AG08396 (cell line): ENCODE measurements at regions not wholly inside any gene's neighbourhood (a gene's known extent, or its start where the extent isn't known, plus 50 kb on each side); places are given as distances from the start of the nearest gene placed in this dataset.

Experiments
- DNase-seq: peaks from one replicate; pipeline ENCODE4 v3.0.0; 2012; ENCODE audit warnings: low spot score, mixed read lengths

DNA sequence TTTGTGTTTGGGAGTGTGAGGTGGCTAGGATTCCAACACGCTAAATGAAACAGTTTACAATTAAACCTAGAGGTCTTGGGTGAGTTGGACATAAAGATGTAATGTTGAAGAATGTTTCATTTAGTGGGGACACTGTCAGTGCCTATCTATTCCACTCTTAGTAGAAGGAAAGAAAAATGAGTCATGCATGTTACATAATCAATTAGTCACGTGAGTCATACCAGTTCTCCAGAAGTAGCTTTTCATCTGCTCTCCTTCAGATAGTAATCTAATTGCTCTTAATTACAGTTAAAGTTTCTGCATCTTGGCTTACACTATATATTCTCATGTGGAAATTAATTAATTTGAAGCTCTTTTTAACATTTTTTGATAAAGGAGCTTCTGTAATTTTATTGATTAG lies 115.7 kb upstream of the P2RY1 start:
- peak; percentile 8 for DNase-seq

DNA sequence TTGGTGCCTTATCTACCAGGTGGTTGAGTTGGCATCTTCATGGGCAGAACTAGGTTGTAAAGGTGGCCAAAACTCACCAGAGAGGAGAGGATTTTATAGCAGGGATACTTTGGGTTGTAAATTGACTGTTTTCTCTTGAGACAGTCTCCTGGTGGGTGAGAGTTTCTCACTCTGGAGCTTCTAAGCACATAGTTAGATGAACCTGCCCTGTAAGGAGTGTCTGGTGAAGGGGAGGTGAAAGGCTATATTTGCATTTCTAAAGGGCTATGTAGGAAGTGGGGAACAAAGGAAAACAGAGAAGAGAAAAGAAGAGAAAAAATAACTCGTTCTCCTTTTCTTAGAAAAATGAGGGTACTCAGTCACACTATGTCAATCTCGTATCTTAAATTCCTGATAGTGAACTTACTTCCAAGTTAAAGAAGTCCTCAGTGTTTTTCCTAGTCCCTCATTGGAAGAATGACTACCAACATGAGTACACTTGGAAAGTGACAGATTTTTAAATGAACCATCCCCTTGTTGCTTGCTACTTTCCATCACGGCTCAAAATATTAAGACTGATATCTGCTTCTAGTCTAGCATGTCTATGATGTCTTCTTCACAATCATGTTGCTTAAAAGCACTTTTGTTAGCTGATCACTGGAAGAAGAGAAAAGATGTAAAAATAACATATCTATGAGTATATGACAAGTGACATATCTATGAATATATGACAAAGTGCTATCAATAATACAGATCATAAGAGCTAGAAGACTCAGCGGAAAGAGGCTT lies 113.8 kb upstream of the P2RY1 start:
- no peak for DNase-seq

DNA sequence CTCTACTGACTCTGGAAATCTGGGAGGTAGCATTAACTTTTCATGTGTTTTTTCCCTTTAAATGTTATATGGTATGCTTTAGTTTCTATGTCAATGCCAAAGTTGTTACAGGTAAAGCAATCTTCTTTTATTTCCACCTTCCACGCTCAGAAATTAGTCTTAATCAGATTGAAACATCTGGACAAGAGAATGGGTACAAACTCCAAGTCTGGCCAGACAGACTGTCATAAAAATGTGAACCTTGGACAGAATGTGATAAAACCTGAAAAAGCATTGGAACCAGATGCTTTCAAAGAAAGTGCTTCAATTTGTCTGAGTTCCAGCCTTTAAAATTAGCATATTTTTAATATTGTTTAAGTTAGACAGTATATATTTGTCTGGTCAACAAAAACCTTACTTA lies 110.7 kb upstream of the P2RY1 start:
- DNase-seq: no peak

DNA sequence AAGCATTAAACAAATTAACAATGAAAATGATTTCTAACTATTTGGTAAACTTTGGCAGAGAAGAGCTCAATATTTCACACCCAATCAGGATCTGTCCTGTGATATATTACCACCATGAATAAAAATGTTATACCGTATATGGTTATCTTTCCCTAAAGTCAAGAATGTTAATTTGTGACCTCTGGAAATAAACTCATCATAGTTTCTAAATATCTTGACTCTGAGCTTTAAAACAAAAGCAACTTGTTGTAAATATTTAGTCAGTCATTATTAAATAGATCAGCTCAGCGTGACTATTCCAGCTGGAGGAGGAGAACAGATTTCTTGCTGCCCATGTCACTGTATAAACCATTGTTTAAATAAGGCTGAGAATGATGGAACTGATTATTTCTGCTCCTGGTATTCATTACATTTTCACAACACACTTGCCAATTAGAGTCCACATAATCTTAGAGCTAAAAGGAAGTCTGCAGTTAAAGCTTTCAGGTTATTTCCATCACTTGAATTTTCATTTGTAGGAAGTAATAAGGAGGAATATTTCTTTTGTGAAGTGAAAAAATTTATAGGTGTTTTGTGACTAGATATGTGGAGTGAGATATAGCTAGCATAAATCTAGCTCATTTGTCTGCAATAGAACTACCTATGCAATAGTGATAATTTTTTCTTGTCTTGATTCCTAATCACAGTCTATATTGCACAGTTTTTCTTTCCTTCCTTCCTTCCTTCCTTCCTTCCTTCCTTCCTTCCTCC lies 106.5 kb upstream of the P2RY1 start:
- no peak for DNase-seq

DNA sequence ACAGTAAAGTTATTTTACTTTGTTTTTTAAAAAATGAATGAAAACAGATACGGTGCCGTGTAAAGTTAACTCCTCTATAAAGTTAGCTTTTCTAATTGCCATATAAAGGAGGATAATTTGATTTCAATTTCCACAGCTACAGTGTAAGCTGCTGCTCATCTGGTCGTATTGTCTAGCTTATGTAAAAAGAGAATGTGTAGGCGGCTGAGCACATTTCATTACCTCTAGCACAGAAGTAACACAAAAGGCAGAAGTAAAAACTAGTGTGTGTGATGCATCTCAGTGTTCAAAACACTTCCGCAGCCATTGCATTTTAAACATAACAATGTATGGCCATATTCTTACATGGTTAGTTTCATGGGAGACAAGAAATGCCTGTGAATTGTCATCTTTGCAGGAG lies 105.0 kb upstream of the P2RY1 start:
- DNase-seq: no peak

DNA sequence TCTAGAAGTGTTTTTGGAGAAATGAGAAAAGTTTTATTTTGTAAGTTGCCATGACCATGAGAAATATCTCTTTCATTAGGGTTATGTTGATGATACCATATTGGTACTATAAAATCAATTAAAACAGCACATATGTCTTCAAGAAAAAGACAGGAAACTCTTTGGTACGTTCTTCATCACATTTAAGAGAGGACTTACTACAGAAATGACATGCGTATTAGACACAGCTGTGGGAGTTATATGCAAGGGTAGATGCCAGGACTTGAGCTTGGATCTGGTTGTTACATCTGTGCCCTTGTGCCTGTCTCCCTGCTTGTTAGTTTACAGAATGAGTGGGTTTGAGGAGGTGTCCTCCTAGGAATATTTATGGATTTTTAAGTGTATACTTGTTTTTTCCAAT lies 103.4 kb upstream of the P2RY1 start:
- no peak for DNase-seq

DNA sequence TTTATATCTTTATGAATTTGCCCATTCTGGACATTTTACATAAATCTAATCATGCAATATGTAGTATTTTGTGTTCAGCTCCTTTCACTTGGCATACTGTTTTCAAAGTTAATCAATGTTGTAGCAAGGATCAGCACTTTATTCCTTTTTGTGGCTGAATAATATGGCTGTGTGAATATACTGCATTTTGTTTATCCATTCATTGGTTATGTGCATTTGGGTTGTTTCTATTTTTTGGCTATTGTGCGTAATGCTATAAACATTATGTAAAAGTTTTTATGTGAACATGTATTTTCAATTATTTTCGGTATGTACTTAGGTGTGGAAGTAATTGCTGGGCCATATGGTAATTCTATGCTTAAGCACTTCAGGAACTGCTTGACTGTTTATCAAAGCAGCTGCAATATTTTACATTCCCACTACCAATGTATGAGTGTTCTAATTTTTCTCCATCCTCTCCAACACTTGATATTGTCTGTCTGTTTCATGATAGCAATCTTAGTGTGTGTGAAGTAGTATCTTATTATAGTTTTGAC lies 101.3 kb upstream of the P2RY1 start:
- no peak for DNase-seq

DNA sequence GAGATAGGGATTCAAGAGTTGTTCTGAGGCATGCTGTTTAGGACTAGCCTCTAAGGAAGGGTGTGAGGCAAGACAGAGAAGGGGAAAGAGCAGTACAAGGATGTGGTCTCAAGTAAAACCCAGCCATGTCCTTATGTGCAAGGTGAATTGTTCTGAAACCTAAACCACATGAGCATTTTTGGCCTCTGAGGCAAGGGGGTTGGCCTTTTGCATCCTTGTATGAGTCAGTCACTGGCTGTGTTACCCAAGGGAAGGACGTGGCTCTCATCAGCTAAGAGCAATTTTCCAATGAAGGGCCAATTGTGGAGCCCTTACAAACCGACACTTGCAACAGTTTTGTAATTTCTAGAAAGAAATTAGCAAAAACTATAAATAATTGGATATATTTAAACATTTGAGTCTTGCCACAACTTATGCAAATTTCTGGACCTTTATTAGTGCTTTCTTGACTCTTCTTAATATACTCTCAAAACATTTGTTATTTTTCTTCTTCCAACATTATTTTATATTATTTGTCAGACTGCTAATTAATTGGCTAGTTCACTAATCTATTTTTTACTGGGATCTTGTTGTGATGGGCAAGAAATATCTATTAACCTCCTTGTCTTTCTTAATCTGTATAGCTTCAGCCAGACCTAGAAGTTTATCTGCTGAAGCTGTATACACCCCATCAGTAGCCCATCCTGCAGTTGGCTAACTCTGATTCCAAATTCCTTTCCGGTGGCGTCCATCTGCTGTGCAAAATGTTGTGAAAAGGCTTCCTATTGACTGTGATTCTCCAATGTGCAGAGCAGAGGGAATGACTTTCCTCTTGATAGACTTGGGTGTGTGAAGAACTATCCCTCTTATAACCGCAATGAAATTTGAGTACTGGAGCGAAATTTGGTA lies 97.7 kb upstream of the P2RY1 start:
- peak; percentile 30 for DNase-seq

DNA sequence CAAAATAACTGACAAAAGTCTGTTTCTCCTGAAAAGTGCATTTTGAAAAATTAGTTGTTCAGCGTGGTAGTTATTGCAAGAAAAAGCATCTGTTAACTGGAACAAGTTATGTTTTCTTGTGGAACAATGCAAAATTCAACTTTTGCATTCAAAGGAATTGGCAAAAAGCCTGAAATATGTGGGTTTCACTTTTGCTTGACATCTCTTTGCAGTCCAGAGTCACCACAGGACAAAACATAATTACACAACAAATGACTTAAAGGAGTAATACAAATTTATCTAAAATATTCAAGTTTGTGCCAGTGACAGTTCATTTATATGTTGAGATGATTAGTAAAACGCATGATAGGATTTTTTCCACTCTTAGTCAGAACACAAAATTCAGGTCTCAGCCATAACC lies 96.3 kb upstream of the P2RY1 start:
- no peak for DNase-seq

DNA sequence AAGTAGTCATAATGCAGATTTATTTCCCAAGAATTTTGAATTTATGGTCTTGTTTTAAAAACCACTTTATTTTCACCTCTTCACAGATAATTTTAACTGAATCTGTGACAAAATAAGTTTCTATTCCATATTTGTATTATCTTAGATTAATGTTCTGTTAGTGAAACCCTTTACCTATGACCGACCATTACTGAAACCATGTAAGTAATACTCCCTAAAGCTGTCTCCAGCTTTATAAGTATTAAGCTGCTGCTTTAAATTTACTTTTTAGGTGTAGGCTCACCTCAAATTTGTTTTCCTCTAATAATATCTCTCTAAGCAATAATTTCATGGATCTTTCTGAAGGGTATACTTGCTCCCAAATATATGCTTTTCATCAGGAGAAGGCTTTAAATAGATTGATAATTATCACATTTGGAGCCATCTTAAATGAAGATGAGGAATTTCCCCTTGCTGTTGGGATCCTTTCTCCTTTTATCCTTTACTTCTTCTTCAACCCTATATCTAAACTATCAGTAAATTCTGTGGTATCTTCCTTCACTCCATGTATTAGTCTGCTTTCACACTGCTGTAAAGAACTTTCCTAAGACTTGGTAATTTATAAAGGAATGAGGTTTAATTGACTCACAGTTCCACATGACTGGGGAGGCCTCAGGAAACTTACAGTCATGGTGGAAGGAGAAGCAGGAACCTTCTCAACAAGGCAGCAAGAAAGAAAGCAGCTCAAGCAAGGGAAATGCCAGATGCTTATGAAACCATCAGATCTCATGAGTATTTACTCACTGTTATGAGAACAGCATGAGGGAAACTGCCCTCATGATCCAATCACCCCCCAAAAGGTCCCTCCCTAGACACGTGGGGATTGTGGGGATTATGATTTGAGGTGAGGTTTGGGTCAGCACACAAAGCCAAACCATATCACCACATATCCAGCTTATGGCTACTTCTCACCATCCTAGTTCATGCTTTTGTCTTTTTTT lies 92.3 kb upstream of the P2RY1 start:
- DNase-seq: no peak

DNA sequence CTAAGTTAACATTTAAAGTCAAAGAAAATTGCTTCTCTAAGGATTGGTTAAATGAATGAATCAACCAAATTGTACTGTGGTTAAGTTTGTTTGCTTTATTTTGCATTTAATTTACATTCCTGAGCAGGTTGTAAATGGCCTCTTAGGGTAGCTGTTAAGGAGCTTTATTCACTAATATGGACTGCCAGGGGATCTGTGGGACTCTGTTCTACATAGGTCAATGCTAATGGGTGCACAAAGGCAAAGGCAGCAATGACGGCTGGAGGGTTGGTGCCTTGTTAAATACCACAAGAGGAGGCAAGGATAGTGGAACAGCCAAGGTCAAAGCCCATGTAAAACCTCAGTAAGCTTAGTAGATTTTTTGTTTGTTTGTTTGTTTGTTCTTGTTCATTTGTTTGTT lies 89.3 kb upstream of the P2RY1 start:
- no peak for DNase-seq

DNA sequence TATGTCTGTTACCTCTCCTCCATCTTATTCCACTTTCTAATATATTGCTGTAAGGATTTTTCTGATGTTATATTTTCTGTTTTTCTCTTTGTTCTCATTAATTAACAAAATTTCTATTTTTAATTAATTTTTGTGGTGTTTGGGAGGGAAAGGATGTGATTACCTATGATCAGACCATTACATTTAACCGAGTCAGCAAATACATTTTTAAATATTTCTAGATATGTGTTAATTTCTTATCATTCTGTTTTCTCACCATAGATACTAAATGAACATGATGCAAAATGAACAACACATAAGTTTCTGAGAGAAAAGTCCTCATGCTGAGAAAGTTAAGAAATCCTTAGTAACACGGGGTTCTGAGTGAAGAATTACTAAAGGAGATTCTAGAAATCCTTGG lies 80.6 kb upstream of the P2RY1 start:
- DNase-seq: no peak

DNA sequence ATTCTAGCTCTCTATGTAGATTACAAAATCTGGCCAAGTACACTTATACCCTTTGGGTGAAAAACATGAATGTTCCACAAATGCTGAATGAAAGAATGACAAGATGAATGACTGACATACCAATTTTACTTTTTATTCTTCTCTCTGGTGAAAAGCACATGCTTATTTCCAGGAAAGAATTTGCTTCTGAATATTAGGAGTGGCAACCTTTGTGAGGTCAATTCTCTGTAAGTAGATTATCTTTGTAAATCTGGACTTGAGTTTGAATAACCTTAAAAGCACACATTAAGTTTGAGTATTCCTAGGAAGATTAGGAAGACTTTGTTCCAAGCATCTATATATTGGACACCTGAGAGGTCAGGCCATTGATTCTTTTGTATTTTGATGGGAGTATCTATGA lies 78.1 kb upstream of the P2RY1 start:
- no peak for DNase-seq

DNA sequence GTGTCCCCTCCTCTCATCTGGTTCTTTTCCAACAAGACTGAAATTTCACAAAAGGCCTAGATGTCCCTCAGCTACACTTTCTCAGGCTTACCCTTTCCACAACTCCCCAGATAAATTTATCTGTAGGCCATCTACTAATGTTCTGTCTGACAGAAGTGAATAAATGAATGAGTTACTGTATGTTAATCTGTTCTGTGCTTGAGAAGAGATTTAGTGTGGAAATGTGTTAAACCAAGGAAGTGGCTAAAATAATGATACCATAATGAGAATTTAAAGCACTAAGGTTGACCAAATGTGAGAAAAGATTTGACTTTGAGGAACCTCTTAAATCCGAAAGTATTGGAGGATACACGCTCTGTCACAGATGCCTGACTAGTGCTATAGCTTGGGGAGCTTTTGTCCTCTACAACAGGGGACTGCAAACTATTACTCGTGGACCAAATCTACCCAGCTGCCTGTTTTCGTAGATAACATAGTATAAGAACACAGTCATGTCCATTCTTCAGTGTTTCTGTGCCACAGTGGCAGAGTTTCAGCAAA lies 74.8 kb upstream of the P2RY1 start:
- DNase-seq: no peak

DNA sequence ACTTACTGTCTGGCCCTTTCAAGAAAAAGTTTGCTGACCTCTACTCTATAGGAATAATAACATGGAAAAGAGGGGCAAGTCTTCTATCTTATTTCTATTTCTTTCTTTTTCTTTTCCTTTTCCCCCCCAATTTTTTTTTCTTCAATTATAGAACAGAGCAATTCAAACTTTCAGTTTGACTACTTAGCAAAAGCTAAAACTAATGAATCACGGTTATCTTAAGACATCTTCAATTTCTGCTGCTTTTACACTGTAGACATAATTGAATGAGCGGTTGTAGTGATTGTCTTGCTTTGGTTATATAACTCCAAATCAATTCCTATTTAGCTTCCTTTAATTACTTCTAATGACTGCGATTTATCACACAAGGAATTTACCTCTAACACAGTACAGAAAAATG lies 74.3 kb upstream of the P2RY1 start:
- DNase-seq: no peak

DNA sequence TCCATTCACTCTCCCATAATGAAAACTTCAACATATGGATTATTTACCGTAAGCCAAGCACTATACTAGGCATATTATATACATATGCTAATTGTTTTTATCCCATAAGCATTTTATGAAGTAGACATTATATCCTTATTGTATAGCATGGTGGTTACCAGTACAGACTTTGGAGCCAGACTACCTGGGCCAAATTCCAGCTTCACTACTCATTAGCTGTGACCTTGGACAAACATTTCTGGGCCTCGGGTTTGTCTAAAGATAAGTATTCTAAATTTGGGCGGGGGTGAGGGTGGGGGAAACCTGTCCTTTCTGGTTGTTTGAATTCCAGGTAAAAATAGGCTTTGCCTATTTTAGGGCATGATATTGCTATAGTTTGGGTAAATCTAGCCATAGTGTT lies 66.5 kb upstream of the P2RY1 start:
- no peak for DNase-seq

DNA sequence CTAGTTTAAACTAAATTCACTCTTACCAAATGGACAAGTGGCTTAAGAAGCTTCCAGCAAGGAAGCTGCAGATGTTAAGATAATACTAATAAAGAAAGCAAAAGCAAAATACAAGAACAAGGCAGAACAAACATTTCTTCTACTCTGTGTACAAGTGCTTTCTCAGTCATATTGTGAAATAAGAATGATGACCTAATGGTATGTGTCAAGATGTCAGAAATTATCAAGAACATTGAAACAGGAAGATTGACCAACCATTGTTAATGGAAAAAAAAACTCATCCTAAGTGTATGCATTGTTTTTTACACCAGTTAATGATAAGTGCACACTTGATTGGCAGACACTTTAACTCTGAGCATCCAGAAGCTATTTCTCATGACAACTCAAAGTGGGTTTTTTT lies 65.4 kb upstream of the P2RY1 start:
- DNase-seq: no peak

DNA sequence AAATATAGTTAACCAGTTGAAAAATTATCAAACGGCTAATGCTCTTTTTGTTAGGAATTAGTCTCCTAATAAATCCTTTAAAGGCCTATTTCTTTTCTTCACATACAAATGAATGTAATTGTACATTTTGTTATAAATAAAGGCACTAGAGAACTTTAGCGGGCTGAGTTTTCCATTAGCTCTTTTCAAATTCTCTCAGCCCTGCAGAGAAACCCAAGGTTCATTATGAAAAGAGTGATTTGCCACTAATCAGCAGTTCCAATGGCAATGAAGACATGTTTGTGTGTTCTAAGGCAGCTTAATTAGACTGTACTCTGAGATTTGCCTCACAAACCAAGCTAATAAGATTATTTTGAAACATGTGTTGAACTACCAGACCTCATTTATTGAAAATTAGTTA lies 64.6 kb upstream of the P2RY1 start:
- no peak for DNase-seq

DNA sequence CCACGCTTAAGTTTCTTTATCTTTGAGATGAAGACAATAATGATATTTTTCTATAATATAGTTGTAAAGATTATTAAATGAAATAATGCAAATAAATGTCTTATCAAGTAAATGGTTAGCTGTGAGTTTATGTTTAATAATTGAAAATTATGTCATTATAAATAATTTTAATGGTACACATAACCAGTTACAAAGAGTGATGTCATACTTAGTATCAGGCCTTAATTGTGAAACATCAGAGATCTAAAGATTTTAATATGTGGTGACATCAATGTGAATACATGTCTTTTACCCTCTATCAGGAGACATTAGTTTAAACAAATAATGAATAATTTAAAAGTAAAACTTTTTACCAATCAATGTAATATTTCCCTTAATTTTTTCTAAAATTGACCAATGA lies 63.8 kb upstream of the P2RY1 start:
- DNase-seq: no peak

DNA sequence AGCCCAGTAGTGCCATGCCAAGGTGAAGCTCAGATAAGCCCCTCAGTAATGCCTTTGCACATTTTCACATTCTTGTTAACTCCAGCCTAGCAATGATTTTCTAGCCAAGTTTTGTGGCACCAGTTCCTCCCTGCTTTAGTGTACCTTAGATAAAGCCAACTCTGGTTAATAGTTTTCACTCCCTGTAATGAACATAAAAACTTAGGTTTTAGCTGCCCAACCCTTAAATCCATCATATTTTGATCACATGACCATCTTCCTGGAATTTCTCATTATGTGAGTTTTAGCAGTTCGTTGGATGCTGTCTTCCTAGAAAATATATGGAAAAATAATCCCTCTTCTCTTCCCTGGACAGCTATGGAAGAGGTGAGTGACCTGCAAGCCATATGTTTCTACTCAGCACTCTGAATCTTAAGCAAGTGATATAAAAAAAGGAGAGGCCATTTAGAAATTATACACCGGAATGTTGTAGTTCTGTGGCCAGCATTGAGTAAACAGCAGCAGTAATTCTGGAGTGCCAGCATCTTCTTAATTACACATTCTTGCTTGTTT lies 62.2 kb upstream of the P2RY1 start:
- no peak for DNase-seq

DNA sequence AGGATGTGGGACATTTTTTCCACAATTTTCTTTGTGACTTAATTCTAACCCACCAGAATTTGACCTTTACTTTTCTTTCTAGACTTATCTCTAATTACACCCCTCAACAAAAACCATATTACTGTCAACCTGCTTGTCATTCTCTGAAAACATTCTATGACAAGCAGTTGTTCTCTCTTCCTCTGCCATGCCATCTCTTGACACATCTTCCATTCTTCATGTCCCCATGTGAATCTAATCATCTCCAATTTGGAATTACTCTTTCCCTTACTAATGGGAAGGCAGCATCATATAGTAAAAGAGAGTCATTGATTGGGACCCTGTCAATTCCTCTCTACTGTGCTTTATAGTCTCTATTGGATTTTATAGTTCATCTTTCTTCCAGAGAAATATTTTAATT lies 61.3 kb upstream of the P2RY1 start:
- no peak for DNase-seq
